Suprapubic skin (tissue), 4 donors: ENCODE measurements at regions not wholly inside any gene's neighbourhood (a gene's known extent, or its start where the extent isn't known, plus 50 kb on each side); places are given as distances from the start of the nearest gene placed in this dataset.
A peak's percentile ranks its signal among the peaks of the same experiment; 100 is the strongest.
"Not testable (repeated sequence)": the region's sequence is repeated elsewhere in the genome, so short reads cannot be mapped to it uniquely, and the experiment has no call there.

ENCODE experiments used
- DNase-seq, 2 donors: peaks; one replicate each; pipeline ENCODE4 v3.0.0-alpha.2; 2019; ENCODE audit warnings: low spot score in 2 of 2
- H3K27ac ChIP-seq: fragments of 200-600 bp; sonication (generic); one replicate; pipeline ENCODE4 v1.5.1; 2019
- H3K27me3 ChIP-seq: fragments of 200-600 bp; sonication (generic); one replicate; pipeline ENCODE4 v1.5.1; 2019
- H3K36me3 ChIP-seq: fragments of 200-600 bp; sonication (generic); one replicate; pipeline ENCODE4 v1.5.1; 2019
- H3K4me1 ChIP-seq: fragments of 200-600 bp; sonication (generic); one replicate; pipeline ENCODE4 v1.5.1; 2019
- H3K4me3 ChIP-seq: fragments of 200-600 bp; sonication (generic); one replicate; pipeline ENCODE4 v1.5.1; 2019; ENCODE audit warnings: mild to moderate bottlenecking
- H3K9me3 ChIP-seq: fragments of 200-600 bp; sonication (generic); one replicate; pipeline ENCODE4 v1.5.1; 2019
- EP300 ChIP-seq: sonication (generic); formaldehyde crosslinking; IDR thresholded peaks from one replicate; pipeline ENCODE4 v1.6.1; 2017; ENCODE audit warnings: antibody characterized with exemption
- POLR2A ChIP-seq, 2 donors: fragments of 450-650 bp; IDR thresholded peaks; one replicate each; pipeline ENCODE4 v1.6.1; 2017; ENCODE audit warnings: antibody characterized with exemption in 2 of 2, mild to moderate bottlenecking in 2 of 2, moderate library complexity in 2 of 2
- POLR2AphosphoS5 ChIP-seq, 3 donors: sonication (generic); formaldehyde crosslinking; IDR thresholded peaks; one replicate each; pipeline ENCODE4 v1.6.1; 2017; ENCODE audit warnings: antibody characterized with exemption in 3 of 3
- WGBS: methylation state at CpG from one replicate; pipeline ENCODE4 v1.1.5; 2018; 5-methylcytosine and 5-hydroxymethylcytosine counted together
- TF ChIP-seq, protein P1 (sequence below), 2 donors: fragments of 200-600 bp in 1 of 2; fragments of 450-650 bp in 1 of 2; sonication (generic) in 1 of 2; IDR thresholded peaks; one replicate each; pipeline ENCODE4 v1.5.1; 2016 to 2019; ENCODE audit warnings: antibody characterized with exemption in 2 of 2, mild to moderate bottlenecking in 1 of 2, moderate library complexity in 1 of 2

DNA sequence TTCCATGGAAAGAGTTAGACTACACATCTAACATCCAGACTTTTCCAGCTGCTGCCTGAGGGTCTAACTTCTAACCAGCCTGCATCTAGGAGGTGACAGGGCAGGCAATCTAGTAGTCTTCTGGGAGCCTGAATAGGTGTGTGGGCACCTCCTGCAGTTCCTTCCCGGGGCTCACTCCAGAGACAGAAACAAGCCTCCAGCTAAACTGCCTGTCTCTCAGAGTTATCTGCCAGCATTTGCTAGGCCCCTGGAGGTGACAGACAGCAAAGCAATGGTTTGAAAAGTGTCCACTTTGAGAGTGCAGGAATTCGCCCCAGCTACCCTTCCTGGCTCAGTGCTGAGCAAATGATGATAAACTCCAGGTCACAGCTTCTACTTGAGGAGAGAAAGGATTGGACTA is 240.5 kb upstream of the PRSS16 start:
- no peak overlapping the region for H3K27ac ChIP-seq
- TF ChIP-seq POLR2AphosphoS5 (IDR thresholded peaks at IDR 0.05) (no peak), EP300 (no peak), POLR2A (IDR thresholded peaks at IDR 0.05) (no peak)
- TF ChIP-seq, protein P1, sequence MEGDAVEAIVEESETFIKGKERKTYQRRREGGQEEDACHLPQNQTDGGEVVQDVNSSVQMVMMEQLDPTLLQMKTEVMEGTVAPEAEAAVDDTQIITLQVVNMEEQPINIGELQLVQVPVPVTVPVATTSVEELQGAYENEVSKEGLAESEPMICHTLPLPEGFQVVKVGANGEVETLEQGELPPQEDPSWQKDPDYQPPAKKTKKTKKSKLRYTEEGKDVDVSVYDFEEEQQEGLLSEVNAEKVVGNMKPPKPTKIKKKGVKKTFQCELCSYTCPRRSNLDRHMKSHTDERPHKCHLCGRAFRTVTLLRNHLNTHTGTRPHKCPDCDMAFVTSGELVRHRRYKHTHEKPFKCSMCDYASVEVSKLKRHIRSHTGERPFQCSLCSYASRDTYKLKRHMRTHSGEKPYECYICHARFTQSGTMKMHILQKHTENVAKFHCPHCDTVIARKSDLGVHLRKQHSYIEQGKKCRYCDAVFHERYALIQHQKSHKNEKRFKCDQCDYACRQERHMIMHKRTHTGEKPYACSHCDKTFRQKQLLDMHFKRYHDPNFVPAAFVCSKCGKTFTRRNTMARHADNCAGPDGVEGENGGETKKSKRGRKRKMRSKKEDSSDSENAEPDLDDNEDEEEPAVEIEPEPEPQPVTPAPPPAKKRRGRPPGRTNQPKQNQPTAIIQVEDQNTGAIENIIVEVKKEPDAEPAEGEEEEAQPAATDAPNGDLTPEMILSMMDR (IDR thresholded peaks at IDR 0.05): no peak
- no peak for DNase-seq
- no peaks in the 10 kb centered on the region for H3K27me3 ChIP-seq
- 0% methylated on average over 1 of the region's 2 CpGs for WGBS
- no peaks in the 10 kb centered on the region for H3K4me1 ChIP-seq
- peaks cover 11% of the 10 kb centered on the region for H3K9me3 ChIP-seq
- no peaks in the 10 kb centered on the region for H3K36me3 ChIP-seq
- H3K4me3 ChIP-seq: no peak overlapping the region

DNA sequence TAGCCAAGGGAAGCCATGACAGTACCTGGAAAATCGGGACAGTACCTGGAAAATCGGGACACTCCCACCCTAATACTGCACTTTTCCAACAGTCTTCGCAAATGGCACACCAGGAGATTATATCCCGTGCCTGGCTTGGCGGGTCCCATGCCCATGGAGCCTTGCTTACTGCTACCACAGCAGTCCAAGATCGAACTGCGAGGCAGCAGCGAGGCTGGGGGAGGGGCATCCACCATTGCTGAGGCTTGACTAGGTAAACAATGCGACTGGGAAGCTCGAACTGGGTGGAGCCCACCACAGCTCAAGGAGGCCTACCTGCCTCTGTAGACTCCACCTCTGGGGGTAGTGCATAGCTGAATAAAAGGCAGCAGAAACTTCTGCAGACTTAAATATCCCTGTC is 238.9 kb upstream of the PRSS16 start:
- not testable (repeated sequence) for H3K4me3 ChIP-seq, DNase-seq, H3K27me3 ChIP-seq, H3K36me3 ChIP-seq, H3K27ac ChIP-seq, H3K4me1 ChIP-seq
- H3K9me3 ChIP-seq: peaks cover 11% of the 10 kb centered on the region
- WGBS: 96% methylated on average over 7 of the region's 10 CpGs

DNA sequence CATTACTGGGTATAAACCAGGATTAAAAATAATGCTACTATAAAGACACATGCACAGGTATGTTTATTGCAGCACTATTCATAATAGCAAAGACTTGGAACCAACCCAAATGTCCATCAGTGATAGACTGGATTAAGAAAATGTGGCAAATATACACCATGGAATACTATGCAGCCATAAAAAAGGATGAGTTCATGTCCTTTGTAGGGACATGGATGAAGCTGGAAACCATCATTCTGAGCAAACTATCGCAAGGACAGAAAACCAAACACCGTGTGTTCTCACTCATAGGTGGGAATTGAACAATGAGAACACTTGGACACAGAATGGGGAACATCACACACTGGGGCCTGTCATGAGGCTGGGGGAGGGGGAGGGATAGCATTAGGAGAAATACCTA is 233.4 kb upstream of the PRSS16 start:
- H3K4me3 ChIP-seq, H3K27ac ChIP-seq: not testable (repeated sequence)
- WGBS: 94% methylated on average over 2 of the region's 2 CpGs

DNA sequence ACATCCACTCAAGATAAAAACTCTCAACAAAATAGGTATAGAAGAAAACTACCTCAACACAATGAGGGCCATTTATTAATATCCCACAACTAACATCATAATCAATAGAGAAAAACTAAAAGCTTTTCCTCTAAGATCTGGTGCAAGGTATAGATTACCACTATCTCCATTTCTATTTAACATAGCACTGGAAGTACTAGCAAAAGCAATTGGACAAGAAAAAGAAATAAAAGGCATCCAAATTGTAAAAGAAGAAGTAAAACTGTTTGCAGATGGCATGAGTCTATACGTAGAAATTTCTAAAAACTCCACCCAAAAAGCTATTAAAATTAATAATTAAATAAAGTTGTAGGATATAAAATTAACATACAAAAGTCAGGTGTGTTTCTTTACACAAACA is 230.8 kb upstream of the PRSS16 start:
- H3K36me3 ChIP-seq: no peaks in the 10 kb centered on the region
- no peak for TF ChIP-seq POLR2AphosphoS5 (IDR thresholded peaks at IDR 0.05)
- no peak for TF ChIP-seq EP300
- TF ChIP-seq, protein P1 (IDR thresholded peaks at IDR 0.05): no peak
- TF ChIP-seq POLR2A (IDR thresholded peaks at IDR 0.05): no peak
- DNase-seq: no peak
- H3K9me3 ChIP-seq: peaks cover 5% of the 10 kb centered on the region
- no peak overlapping the region for H3K4me3 ChIP-seq
- 0% methylated on average over 1 of the region's 1 CpG for WGBS
- no peaks in the 10 kb centered on the region for H3K27me3 ChIP-seq
- peaks cover 10% of the 10 kb centered on the region for H3K4me1 ChIP-seq
- H3K27ac ChIP-seq: no peak overlapping the region

More for the DNA sequence above, 233.4 kb upstream of the PRSS16 start:
- H3K4me1 ChIP-seq, H3K9me3 ChIP-seq, H3K36me3 ChIP-seq, DNase-seq, H3K27me3 ChIP-seq: not testable (repeated sequence)

DNA sequence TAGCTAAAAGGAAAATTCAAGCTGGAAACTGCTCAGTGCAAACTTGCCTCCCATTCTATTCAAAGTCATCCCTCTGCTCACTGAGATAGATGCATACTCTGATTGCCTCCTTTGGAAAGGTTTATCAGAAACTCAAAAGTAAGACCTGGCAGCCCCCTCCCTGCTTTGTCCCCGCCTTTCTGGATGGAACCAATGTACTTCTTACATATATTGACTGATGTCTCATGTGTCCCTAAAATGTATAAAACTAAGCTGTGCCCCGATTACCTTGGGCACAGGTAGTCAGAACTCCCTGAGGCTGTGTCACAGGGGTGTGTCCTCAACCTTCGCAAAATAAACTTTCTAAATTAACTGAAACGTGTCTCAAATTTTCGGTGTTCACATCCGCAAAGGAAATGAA is 229.1 kb upstream of the PRSS16 start:
- WGBS: 89% methylated on average over 6 of the region's 6 CpGs
- not testable (repeated sequence) for H3K27me3 ChIP-seq, DNase-seq, H3K27ac ChIP-seq, H3K36me3 ChIP-seq, H3K4me3 ChIP-seq, H3K9me3 ChIP-seq
- H3K4me1 ChIP-seq: peaks cover 10% of the 10 kb centered on the region

DNA sequence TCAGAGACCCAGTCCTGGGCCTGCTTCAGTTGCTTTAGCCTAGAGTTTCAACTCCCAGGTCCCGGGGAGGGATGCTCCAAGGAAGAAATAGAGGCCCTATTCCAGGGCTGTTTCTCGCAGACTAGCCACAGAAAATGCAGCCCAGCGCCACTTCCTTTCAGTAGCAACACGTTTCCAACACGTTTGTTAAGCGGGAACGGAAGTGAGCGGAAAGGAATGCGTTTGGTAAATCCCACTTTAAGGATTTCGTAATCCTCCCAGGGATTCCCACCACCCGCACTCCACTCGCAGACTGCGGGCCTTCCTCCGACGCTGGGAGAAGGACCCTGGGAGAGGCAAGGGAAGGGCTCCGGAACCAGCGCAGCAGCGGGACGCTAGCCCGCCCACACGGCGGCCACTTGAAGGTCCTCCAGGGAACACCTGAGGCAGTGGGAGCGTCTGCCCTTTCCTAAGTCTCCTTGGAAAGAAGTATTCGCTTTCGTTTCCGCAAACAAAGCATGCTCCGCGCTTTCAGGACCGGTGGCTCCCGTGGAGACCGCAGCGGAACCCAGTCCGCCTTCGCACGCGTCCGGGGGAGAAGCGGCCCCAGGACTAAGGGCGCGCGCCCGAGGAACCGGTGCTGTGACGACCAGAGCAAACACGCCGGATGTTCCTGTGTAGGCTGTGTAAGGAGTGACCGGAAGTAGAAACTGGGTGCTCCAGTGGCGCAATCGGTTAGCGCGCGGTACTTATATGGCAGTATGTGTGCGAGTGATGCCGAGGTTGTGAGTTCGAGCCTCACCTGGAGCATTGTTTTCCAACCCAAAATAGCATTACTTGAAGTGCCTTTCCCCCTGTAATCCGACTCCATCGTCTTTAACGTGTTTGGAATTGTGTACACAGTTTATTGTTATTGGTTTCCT is 227.6 kb upstream of the PRSS16 start:
- TF ChIP-seq, protein P1 (IDR thresholded peaks at IDR 0.05): no peak
- TF ChIP-seq POLR2AphosphoS5 (IDR thresholded peaks at IDR 0.05): peak in 1 of 3 donors; percentile 14
- peaks cover 10% of the 10 kb centered on the region for H3K4me1 ChIP-seq
- H3K27ac ChIP-seq: peak overlapping the region; percentile 89
- peak; percentile 79 to 86 for DNase-seq
- peaks cover 5% of the 10 kb centered on the region for H3K9me3 ChIP-seq
- no peaks in the 10 kb centered on the region for H3K36me3 ChIP-seq
- no peaks in the 10 kb centered on the region for H3K27me3 ChIP-seq
- peak overlapping the region; percentile 78 for H3K4me3 ChIP-seq
- 2% methylated on average over 39 of the region's 58 CpGs for WGBS

DNA sequence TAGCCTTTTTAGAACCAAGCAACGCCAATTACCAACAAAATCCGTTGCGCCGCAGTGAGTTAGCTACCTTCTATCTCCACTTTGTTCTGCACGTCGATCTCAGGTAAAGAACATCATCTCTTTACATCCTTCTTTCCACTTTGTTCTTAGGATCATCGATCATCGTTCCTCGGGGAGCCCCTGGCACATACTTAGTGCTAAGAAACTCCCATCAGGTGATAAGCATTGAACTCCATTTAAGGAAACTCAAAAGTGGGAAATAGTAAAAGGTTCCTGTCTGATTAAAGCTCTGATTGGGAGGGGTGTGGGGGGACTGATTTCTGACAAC is 227.0 kb upstream of the PRSS16 start:
- no peak for DNase-seq
- peaks cover 5% of the 10 kb centered on the region for H3K9me3 ChIP-seq
- no peak overlapping the region for H3K27ac ChIP-seq
- H3K36me3 ChIP-seq: no peaks in the 10 kb centered on the region
- TF ChIP-seq EP300 (no peak), POLR2A (IDR thresholded peaks at IDR 0.05) (no peak), POLR2AphosphoS5 (IDR thresholded peaks at IDR 0.05) (no peak)
- TF ChIP-seq, protein P1 (IDR thresholded peaks at IDR 0.05): no peak
- H3K4me3 ChIP-seq: peak overlapping the region; percentile 78
- H3K27me3 ChIP-seq: no peaks in the 10 kb centered on the region
- peaks cover 10% of the 10 kb centered on the region for H3K4me1 ChIP-seq
- WGBS: 55% methylated on average over 9 of the region's 9 CpGs
